IMR-90 (cell line): ENCODE measurements at regions not wholly inside any gene's neighbourhood (a gene's known extent, or its start where the extent isn't known, plus 50 kb on each side); places are given as distances from the start of the nearest gene placed in this dataset.

Experiments used
- ATAC-seq: fragments of 200-7000 bp; cut with Tn5 transposase; 2 replicates; pipeline ENCODE4 v1.9.1; 2020; ENCODE audit warnings: low read depth, mild to moderate bottlenecking, moderate library complexity
- BruUV-seq: library from RNA; stranded (reverse); fragments of 400-500 nt; replicated peaks from 2 replicates; lab custom pipeline; 2021; lab: Mats Ljungman, UMichigan
- CTCF ChIA-PET: fragments of 300-600 bp; formaldehyde crosslinking; extraction: SDS; loops from one replicate; lab custom pipeline; 2021; ENCODE audit warnings: antibody characterized with exemption; lab: Yijun Ruan, JAX
- POLR2A ChIA-PET: fragments of 300-600 bp; sonication (Branson Sonifier 250); formaldehyde crosslinking; loops from one replicate; lab custom pipeline; 2022; ENCODE audit warnings: antibody characterized with exemption; ENCODE audit not compliant: unreplicated experiment; lab: Charles Lee
- DNase-seq: peaks from one replicate; pipeline ENCODE4 v3.0.0; 2013
- H2AFZ ChIP-seq: replicated peaks from 2 replicates; pipeline ENCODE3; 2013; ENCODE audit warnings: low read length, mild to moderate bottlenecking; ENCODE audit not compliant: poor library complexity
- H2AK5ac ChIP-seq: 2 replicates; pipeline ENCODE4 v1.6.1; 2013; ENCODE audit warnings: low read depth, low read length, inconsistent platforms
- H2AK9ac ChIP-seq: replicated peaks from 2 replicates; pipeline ENCODE3; 2013; ENCODE audit warnings: mild to moderate bottlenecking, low read depth, low read length, moderate library complexity; ENCODE audit not compliant: poor library complexity
- H2BK120ac ChIP-seq: 2 replicates; pipeline ENCODE4 v1.6.1; 2013; ENCODE audit warnings: low read depth, low read length, inconsistent platforms
- H2BK15ac ChIP-seq: 3 replicates; pipeline ENCODE4 v1.6.1; 2013; ENCODE audit warnings: low read depth, low read length, inconsistent platforms
- H2BK20ac ChIP-seq: 2 replicates; pipeline ENCODE4 v1.6.1; 2013; ENCODE audit warnings: low read depth, mild to moderate bottlenecking, inconsistent platforms, low read length, moderate library complexity
- H2BK5ac ChIP-seq: 2 replicates; pipeline ENCODE4 v1.6.1; 2013; ENCODE audit warnings: mild to moderate bottlenecking, low read depth, low read length, inconsistent platforms; ENCODE audit not compliant: poor library complexity, severe bottlenecking
- H3K14ac ChIP-seq: replicated peaks from 2 replicates; pipeline ENCODE4 v1.6.1; 2013; ENCODE audit warnings: low read depth, low read length, inconsistent platforms
- H3K18ac ChIP-seq: 2 replicates; pipeline ENCODE4 v1.6.1; 2013; ENCODE audit warnings: low read depth, low read length, control low read depth
- H3K23ac ChIP-seq: 2 replicates; pipeline ENCODE4 v1.6.1; 2013; ENCODE audit warnings: low read depth, low read length, inconsistent platforms
- H3K27ac ChIP-seq: 2 replicates; pipeline ENCODE4 v1.5.1; 2013; ENCODE audit warnings: mild to moderate bottlenecking, control low read depth, low read length; ENCODE audit not compliant: insufficient read depth
- H3K27me3 ChIP-seq: 2 replicates; pipeline ENCODE4 v1.6.1; 2013; ENCODE audit warnings: low read length; ENCODE audit not compliant: control insufficient read depth, insufficient read depth
- H3K36me3 ChIP-seq: 2 replicates; pipeline ENCODE4 v1.6.1; 2013; ENCODE audit warnings: low read length, mixed read lengths; ENCODE audit not compliant: control insufficient read depth, insufficient read depth
- H3K4ac ChIP-seq: 2 replicates; pipeline ENCODE4 v1.6.1; 2013; ENCODE audit warnings: low read depth, low read length, inconsistent platforms
- H3K4me1 ChIP-seq: 2 replicates; pipeline ENCODE4 v1.6.1; 2013; ENCODE audit warnings: low read length, mixed read lengths; ENCODE audit not compliant: control insufficient read depth, insufficient read depth
- H3K4me2 ChIP-seq: 2 replicates; pipeline ENCODE4 v1.6.1; 2013; ENCODE audit warnings: low read depth, mild to moderate bottlenecking, control low read depth, low read length, moderate library complexity
- H3K4me3 ChIP-seq: 2 replicates; pipeline ENCODE4 v1.5.1; 2013; ENCODE audit warnings: low read depth, mild to moderate bottlenecking, control low read depth, low read length, moderate library complexity; ENCODE audit not compliant: insufficient read depth
- H3K56ac ChIP-seq: 2 replicates; pipeline ENCODE4 v1.6.1; 2013; ENCODE audit warnings: low read length, inconsistent platforms; ENCODE audit not compliant: insufficient read depth; ENCODE audit errors: extremely low read depth
- H3K79me1 ChIP-seq, 2 experiments: 2 replicates each; pipeline ENCODE4 v1.6.1; 2013; ENCODE audit warnings: low read length in 2 of 2, inconsistent platforms in 1 of 2, low read depth in 1 of 2
- H3K9ac ChIP-seq: 2 replicates; pipeline ENCODE4 v1.6.1; 2013; ENCODE audit warnings: low read depth, low read length, control low read depth
- H3K9me1 ChIP-seq: 2 replicates; pipeline ENCODE4 v1.6.1; 2013; ENCODE audit warnings: low read length, inconsistent platforms; ENCODE audit not compliant: insufficient read depth
- H3K9me3 ChIP-seq: 2 replicates; pipeline ENCODE4 v1.6.1; 2013; ENCODE audit warnings: low read length; ENCODE audit not compliant: control insufficient read depth, insufficient read depth
- H4K20me1 ChIP-seq: 2 replicates; pipeline ENCODE4 v1.6.1; 2013; ENCODE audit warnings: low read length, inconsistent platforms; ENCODE audit not compliant: insufficient read depth
- H4K5ac ChIP-seq: 2 replicates; pipeline ENCODE4 v1.6.1; 2013; ENCODE audit warnings: mild to moderate bottlenecking, low read depth, low read length, control low read depth
- H4K8ac ChIP-seq, 2 experiments: 2 replicates each; pipeline ENCODE4 v1.6.1; 2013; ENCODE audit warnings: low read depth in 2 of 2, low read length in 2 of 2, control low read depth in 1 of 2, inconsistent platforms in 1 of 2
- H4K91ac ChIP-seq: 2 replicates; pipeline ENCODE4 v1.6.1; 2013; ENCODE audit warnings: low read depth, low read length, inconsistent platforms; ENCODE audit not compliant: insufficient read depth
- BHLHE40 ChIP-seq: fragments of 150-350 bp; IDR thresholded peaks from 2 replicates; pipeline ENCODE4 v1.6.1; 2016; ENCODE audit warnings: mild to moderate bottlenecking, low read depth, low read length
- CEBPB ChIP-seq: IDR thresholded peaks from 2 replicates; pipeline ENCODE4 v1.6.1; 2012; ENCODE audit warnings: low read depth, low read length, improper control_type of control experiment
- CHD1 ChIP-seq: IDR thresholded peaks from 2 replicates; pipeline ENCODE4 v1.6.1; 2012; ENCODE audit warnings: low read depth, low read length, improper control_type of control experiment
- FOS ChIP-seq: fragments of 150-350 bp; IDR thresholded peaks from 2 replicates; pipeline ENCODE4 v1.6.1; 2016; ENCODE audit warnings: low read depth, low read length
- MAFK ChIP-seq: IDR thresholded peaks from 2 replicates; pipeline ENCODE4 v1.6.1; 2012; ENCODE audit warnings: low read depth, low read length, improper control_type of control experiment
- MAZ ChIP-seq: IDR thresholded peaks from 2 replicates; pipeline ENCODE4 v1.6.1; 2012; ENCODE audit warnings: low read depth, mild to moderate bottlenecking, low read length, improper control_type of control experiment, moderate library complexity, borderline replicate concordance
- MXI1 ChIP-seq: IDR thresholded peaks from 2 replicates; pipeline ENCODE4 v1.6.1; 2012; ENCODE audit warnings: low read depth, mild to moderate bottlenecking, low read length, moderate library complexity, borderline replicate concordance
- NFE2L2 ChIP-seq: fragments of 150-350 bp; IDR thresholded peaks from 2 replicates; pipeline ENCODE4 v1.6.1; 2016; ENCODE audit warnings: low read depth, mild to moderate bottlenecking, low read length
- POLR2A ChIP-seq: IDR thresholded peaks from 2 replicates; pipeline ENCODE4 v1.6.1; 2012; ENCODE audit warnings: mild to moderate bottlenecking, low read depth, low read length
- RAD21 ChIP-seq: IDR thresholded peaks from 2 replicates; pipeline ENCODE4 v1.6.1; 2012; ENCODE audit warnings: low read length, improper control_type of control experiment
- RCOR1 ChIP-seq: IDR thresholded peaks from 2 replicates; pipeline ENCODE4 v1.6.1; 2012; ENCODE audit warnings: mild to moderate bottlenecking, low read length, improper control_type of control experiment; ENCODE audit not compliant: insufficient replicate concordance
- RFX5 ChIP-seq: IDR thresholded peaks from 2 replicates; pipeline ENCODE4 v1.8.0; 2012; ENCODE audit warnings: low read depth, mild to moderate bottlenecking, low read length, moderate library complexity
- SMC3 ChIP-seq: fragments of 150-350 bp; IDR thresholded peaks from 2 replicates; pipeline ENCODE4 v1.6.1; 2016; ENCODE audit warnings: low read depth, mild to moderate bottlenecking, antibody characterized with exemption, low read length, moderate library complexity
- WGBS, 2 experiments: methylation state at CpG; one replicate each; pipeline versions ENCODE4 v1.1.5 to v1.1.7; 2013; ENCODE audit warnings: missing lambda C conversion rate in 2 of 2; ENCODE audit not compliant: insufficient read length in 1 of 2; ENCODE audit errors: extremely low coverage in 2 of 2; 5-methylcytosine and 5-hydroxymethylcytosine counted together
- dilution Hi-C: fragments of 300-500 bp; cut with HindIII; formaldehyde crosslinking; loops from one replicate; pipeline ENCODE4 v1.14.3; 2018; ENCODE audit warnings: low sequenced_read_pairs; ENCODE audit not compliant: unreplicated experiment
- in situ Hi-C: fragments of 300-500 bp; cut with MboI; formaldehyde crosslinking; loops from 3 replicates; pipeline ENCODE4 v1.14.3; 2019; ENCODE audit warnings: low sequenced_read_pairs, inconsistent platforms, mixed read lengths
- intact Hi-C: fragments of 100-400 bp; cut with micrococcal nuclease; formaldehyde crosslinking; loops from 2 replicates; pipeline ENCODE4 v1.10.0; 2022
- TF ChIP-seq, protein P1 (sequence below): fragments of 150-350 bp; IDR thresholded peaks from 2 replicates; pipeline ENCODE4 v1.6.1; 2017; ENCODE audit warnings: mild to moderate bottlenecking, antibody characterized with exemption, low read length, low read depth
- TF ChIP-seq, protein P2 (sequence below): fragments of 150-350 bp; IDR thresholded peaks from 2 replicates; pipeline ENCODE4 v1.6.1; 2016; ENCODE audit warnings: low read depth, mild to moderate bottlenecking, low read length, moderate library complexity, borderline replicate concordance
- TF ChIP-seq, protein P3 (sequence below): conservative IDR thresholded peaks from 2 replicates; pipeline ENCODE4 v1.5.1; 2012; ENCODE audit warnings: mild to moderate bottlenecking, low read depth, low read length, improper control_type of control experiment

DNA sequence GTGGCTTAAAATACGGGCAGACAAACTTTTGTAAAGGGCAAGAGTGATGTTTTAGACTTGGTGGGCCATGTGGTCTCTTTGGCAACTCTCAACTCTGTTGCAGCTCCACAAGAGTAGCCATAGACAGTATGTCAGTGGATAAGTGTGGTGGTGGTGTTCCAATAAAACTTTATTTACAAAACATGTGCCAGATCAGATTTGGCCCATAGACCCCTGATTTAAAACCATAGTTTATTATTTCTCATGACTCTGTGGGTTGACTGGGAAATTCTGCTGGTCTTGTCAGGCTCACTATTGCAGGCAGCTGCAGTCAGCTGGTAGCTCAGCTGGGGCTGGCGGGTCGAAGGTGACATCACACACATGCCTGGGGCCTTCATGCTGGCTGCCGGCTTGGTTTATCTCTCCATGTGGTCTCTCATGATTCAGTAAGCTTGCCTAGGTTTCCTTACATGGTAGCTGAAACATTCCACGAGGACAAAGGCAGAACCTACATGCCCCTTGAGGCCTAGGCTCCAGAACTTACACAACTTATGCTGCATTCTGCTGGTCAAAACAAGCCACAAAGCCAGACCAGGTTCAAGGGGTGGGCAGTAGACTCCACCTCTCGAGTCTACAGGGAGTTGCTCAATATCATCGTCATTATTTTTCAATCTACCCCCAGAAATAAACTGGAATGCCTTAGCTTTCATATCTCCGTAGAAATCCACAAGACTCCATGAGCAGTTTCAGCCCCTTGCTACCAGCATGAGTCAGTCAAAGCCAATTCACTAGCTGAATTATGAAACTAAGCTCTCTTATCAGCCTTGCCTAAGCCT, 245.7 kb downstream of the WDR11 start:
- POLR2A ChIA-PET, result no interaction called here

More for the DNA sequence above, 245.7 kb downstream of the WDR11 start:
- Histone ChIP-seq H2AK5ac (no peak overlapping the region), H4K91ac (no peak overlapping the region), H3K56ac (no peak overlapping the region), H2BK20ac (no peak overlapping the region), H3K14ac (no peak overlapping the region), H2AK9ac (no peak overlapping the region), H3K4me2 (no peak overlapping the region), H2AFZ (no peak overlapping the region), H3K4me1 (no peaks in the 10 kb centered on the region), H2BK120ac (no peak overlapping the region), H2BK5ac (no peak overlapping the region), H3K4ac (no peak overlapping the region), H3K36me3 (no peaks in the 10 kb centered on the region), H3K4me3 (no peak overlapping the region), H3K23ac (no peak overlapping the region), H4K5ac (no peak overlapping the region), H3K9me3 (peaks cover 21% of the 10 kb centered on the region), H3K9me1 (no peaks in the 10 kb centered on the region), H4K8ac (no peak overlapping the region), H3K9ac (no peak overlapping the region), H3K27me3 (no peaks in the 10 kb centered on the region), H3K79me1 (no peaks in the 10 kb centered on the region), H4K20me1 (no peaks in the 10 kb centered on the region), H2BK15ac (no peak overlapping the region), H3K18ac (no peak overlapping the region), H3K27ac (no peak overlapping the region)
- DNase-seq, result no peak
- no peak for ATAC-seq
- TF ChIP-seq POLR2A, result no peak
- TF ChIP-seq SMC3, result no peak
- no peak for TF ChIP-seq RFX5
- no peak for TF ChIP-seq BHLHE40
- no peak for TF ChIP-seq CHD1
- TF ChIP-seq CEBPB, result no peak
- TF ChIP-seq NFE2L2, result no peak
- no peak for TF ChIP-seq MXI1
- no peak for TF ChIP-seq MAZ
- TF ChIP-seq FOS, result no peak
- no peak for TF ChIP-seq MAFK
- TF ChIP-seq, protein P1, sequence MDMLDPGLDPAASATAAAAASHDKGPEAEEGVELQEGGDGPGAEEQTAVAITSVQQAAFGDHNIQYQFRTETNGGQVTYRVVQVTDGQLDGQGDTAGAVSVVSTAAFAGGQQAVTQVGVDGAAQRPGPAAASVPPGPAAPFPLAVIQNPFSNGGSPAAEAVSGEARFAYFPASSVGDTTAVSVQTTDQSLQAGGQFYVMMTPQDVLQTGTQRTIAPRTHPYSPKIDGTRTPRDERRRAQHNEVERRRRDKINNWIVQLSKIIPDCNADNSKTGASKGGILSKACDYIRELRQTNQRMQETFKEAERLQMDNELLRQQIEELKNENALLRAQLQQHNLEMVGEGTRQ, result no peak
- TF ChIP-seq, protein P2, sequence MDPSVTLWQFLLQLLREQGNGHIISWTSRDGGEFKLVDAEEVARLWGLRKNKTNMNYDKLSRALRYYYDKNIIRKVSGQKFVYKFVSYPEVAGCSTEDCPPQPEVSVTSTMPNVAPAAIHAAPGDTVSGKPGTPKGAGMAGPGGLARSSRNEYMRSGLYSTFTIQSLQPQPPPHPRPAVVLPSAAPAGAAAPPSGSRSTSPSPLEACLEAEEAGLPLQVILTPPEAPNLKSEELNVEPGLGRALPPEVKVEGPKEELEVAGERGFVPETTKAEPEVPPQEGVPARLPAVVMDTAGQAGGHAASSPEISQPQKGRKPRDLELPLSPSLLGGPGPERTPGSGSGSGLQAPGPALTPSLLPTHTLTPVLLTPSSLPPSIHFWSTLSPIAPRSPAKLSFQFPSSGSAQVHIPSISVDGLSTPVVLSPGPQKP, result no peak
- TF ChIP-seq RCOR1, result no peak
- TF ChIP-seq, protein P3, sequence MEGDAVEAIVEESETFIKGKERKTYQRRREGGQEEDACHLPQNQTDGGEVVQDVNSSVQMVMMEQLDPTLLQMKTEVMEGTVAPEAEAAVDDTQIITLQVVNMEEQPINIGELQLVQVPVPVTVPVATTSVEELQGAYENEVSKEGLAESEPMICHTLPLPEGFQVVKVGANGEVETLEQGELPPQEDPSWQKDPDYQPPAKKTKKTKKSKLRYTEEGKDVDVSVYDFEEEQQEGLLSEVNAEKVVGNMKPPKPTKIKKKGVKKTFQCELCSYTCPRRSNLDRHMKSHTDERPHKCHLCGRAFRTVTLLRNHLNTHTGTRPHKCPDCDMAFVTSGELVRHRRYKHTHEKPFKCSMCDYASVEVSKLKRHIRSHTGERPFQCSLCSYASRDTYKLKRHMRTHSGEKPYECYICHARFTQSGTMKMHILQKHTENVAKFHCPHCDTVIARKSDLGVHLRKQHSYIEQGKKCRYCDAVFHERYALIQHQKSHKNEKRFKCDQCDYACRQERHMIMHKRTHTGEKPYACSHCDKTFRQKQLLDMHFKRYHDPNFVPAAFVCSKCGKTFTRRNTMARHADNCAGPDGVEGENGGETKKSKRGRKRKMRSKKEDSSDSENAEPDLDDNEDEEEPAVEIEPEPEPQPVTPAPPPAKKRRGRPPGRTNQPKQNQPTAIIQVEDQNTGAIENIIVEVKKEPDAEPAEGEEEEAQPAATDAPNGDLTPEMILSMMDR, result no peak
- no peak for TF ChIP-seq RAD21
- 37% methylated on average over 4 of the region's 8 CpGs; no CpG with 5 or more reads in 1 of the 2 experiments for WGBS, 2 experiments
- in situ Hi-C loops, result no loop called here
- intact Hi-C loops, result no loop called here
- no TSS peak for BruUV-seq
- CTCF ChIA-PET, result interaction anchor here (0.7 kb wide), 1 partner anchor 23 kb away, joined by 4 read pairs; no protein-coding TSS in a partner anchor
- dilution Hi-C loops, result no loop called here
